T47D (cell line): ENCODE measurements at regions not wholly inside any gene's neighbourhood (a gene's known extent, or its start where the extent isn't known, plus 50 kb on each side); places are given as distances from the start of the nearest gene placed in this dataset.
"Not testable (repeated sequence)": the region's sequence is repeated elsewhere in the genome, so short reads cannot be mapped to it uniquely, and the experiment has no call there.

Source experiments
- DNase-seq, 2 experiments: peaks; one replicate each; pipeline versions ENCODE4 v3.0.0 to v3.0.0-alpha.2; 2011 to 2012; ENCODE audit warnings: low read depth in 1 of 2, low spot score in 1 of 2
- JUND ChIP-seq: IDR thresholded peaks from 2 replicates; pipeline ENCODE4 v1.6.1; 2012; ENCODE audit warnings: low read depth
- in situ Hi-C: cut with HindIII; loops from 2 replicates; pipeline ENCODE4 v1.10.0; 2016; ENCODE audit warnings: low sequenced_read_pairs, low pct_unique_long_range_greater_than_20kb

GRCh38 chr2:44071454-44072046, 75.8 kb upstream of the LRPPRC start:
- in situ Hi-C loops: no loop called here
- no peak for DNase-seq
- TF ChIP-seq JUND: no peak

GRCh38 chr2:44073667-44074066, 77.9 kb upstream of the LRPPRC start:
- DNase-seq, in situ Hi-C loops: not testable (repeated sequence)

GRCh38 chr2:44074795-44075194, 79.0 kb upstream of the LRPPRC start:
- in situ Hi-C loops: not testable (repeated sequence)

GRCh38 chr2:44075541-44075940, 79.8 kb upstream of the LRPPRC start:
- no peak for DNase-seq
- TF ChIP-seq JUND: no peak
- in situ Hi-C loops: no loop called here

More at GRCh38 chr2:44074795-44075194, 79.0 kb upstream of the LRPPRC start:
- DNase-seq: not testable (repeated sequence)

- no peak for DNase-seq
- TF ChIP-seq JUND: no peak
- in situ Hi-C loops: no loop called here
Observed at GRCh38 chr2:44077942-44078511, 82.2 kb upstream of the LRPPRC start.

- no peak for DNase-seq
- in situ Hi-C loops: no loop called here
- TF ChIP-seq JUND: no peak
Observed at GRCh38 chr2:44079686-44080085, 83.9 kb upstream of the LRPPRC start.

- TF ChIP-seq JUND: no peak
- in situ Hi-C loops: no loop called here
- no peak for DNase-seq
Observed at GRCh38 chr2:44083054-44083453, 85.6 kb upstream of the PPM1B start.

GRCh38 chr2:44084850-44085249, 83.8 kb upstream of the PPM1B start:
- TF ChIP-seq JUND: no peak
- no peak for DNase-seq
- in situ Hi-C loops: no loop called here

GRCh38 chr2:44086629-44087028, 82.0 kb upstream of the PPM1B start:
- TF ChIP-seq JUND: no peak
- no peak for DNase-seq
- in situ Hi-C loops: no loop called here

GRCh38 chr2:44087036-44087713, 81.5 kb upstream of the PPM1B start:
- peak; percentile 39 to 66 for DNase-seq
- TF ChIP-seq JUND: peak; percentile 41; the same call in 1 of the 2 replicates
- in situ Hi-C loops: no loop called here

GRCh38 chr2:44087714-44088092, 81.0 kb upstream of the PPM1B start:
- DNase-seq: no peak
- in situ Hi-C loops: no loop called here
- TF ChIP-seq JUND: no peak

- DNase-seq, in situ Hi-C loops: not testable (repeated sequence)
Observed at GRCh38 chr2:44092519-44092918, 76.2 kb upstream of the PPM1B start.

- in situ Hi-C loops: no loop called here
- TF ChIP-seq JUND: no peak
- no peak for DNase-seq
Observed at GRCh38 chr2:44093970-44094369, 74.7 kb upstream of the PPM1B start.
